ENCODE measurements at regions not wholly inside any gene's neighbourhood (a gene's known extent, or its start where the extent isn't known, plus 50 kb on each side); places are given as distances from the start of the nearest gene placed in this dataset.
A peak's percentile ranks its signal among the peaks of the same experiment; 100 is the strongest.

GRCh38 chr1:193680247-193680923, 494.0 kb upstream of the B3GALT2 start:
- intact Hi-C loops (cut with DNase I), result no loop called here
- DNase-seq (no peak), ATAC-seq (no peak)

- ATAC-seq, result no peak
- intact Hi-C loops (cut with DNase I), result no loop called here
- DNase-seq, result no peak
These were observed 491.5 kb upstream of the B3GALT2 start for GRCh38 chr1:193677874-193678273.

GRCh38 chr1:193676996-193677549, 490.7 kb upstream of the B3GALT2 start:
- intact Hi-C loops (cut with DNase I), result no loop called here
- DNase-seq (no peak), ATAC-seq (no peak)

- intact Hi-C loops (cut with DNase I), result no loop called here
- DNase-seq, result no peak
These were observed 488.0 kb upstream of the B3GALT2 start for GRCh38 chr1:193674292-193674944.

GRCh38 chr1:193666485-193667083, 480.2 kb upstream of the B3GALT2 start:
- no peak for ATAC-seq
- intact Hi-C loops (cut with DNase I), result no loop called here
- no peak for DNase-seq

More at GRCh38 chr1:193674292-193674944, 488.0 kb upstream of the B3GALT2 start:
- ATAC-seq, result no peak

GRCh38 chr1:193663965-193664364, 477.6 kb upstream of the B3GALT2 start:
- intact Hi-C loops (cut with DNase I), result no loop called here
- no peak for ATAC-seq
- DNase-seq, result no peak

GRCh38 chr1:193662030-193662429, 475.6 kb upstream of the B3GALT2 start:
- intact Hi-C loops (cut with DNase I), result no loop called here
- no peak for DNase-seq
- ATAC-seq, result no peak

- no peak for ATAC-seq
- no peak for DNase-seq
- intact Hi-C loops (cut with DNase I), result no loop called here
These were observed 475.0 kb upstream of the B3GALT2 start for GRCh38 chr1:193661385-193661784.

- intact Hi-C loops (cut with DNase I), result no loop called here
- DNase-seq (no peak), ATAC-seq (peak in 1 of 2 donors; percentile 56)
These were observed 474.0 kb upstream of the B3GALT2 start for GRCh38 chr1:193660428-193660827.

- no peak for DNase-seq
- intact Hi-C loops (cut with DNase I), result no loop called here
- peak in 1 of 2 donors; percentile 21 for ATAC-seq
These were observed 472.3 kb upstream of the B3GALT2 start for GRCh38 chr1:193658691-193659090.

GRCh38 chr1:193658081-193658480, 471.7 kb upstream of the B3GALT2 start:
- ATAC-seq (no peak), DNase-seq (no peak)
- intact Hi-C loops (cut with DNase I), result no loop called here

- DNase-seq, result no peak
- intact Hi-C loops (cut with DNase I), result no loop called here
- ATAC-seq, result no peak
These were observed 471.1 kb upstream of the B3GALT2 start for GRCh38 chr1:193657552-193657951.

GRCh38 chr1:193656841-193657240, 470.4 kb upstream of the B3GALT2 start:
- no peak for ATAC-seq
- intact Hi-C loops (cut with DNase I), result no loop called here
- DNase-seq, result no peak

- ATAC-seq, result peak; percentile 96 to 97
- no peak for DNase-seq
- intact Hi-C loops (cut with DNase I), result no loop called here
These were observed 468.7 kb upstream of the B3GALT2 start for GRCh38 chr1:193654951-193655735.

GRCh38 chr1:193649587-193649986, 463.2 kb upstream of the B3GALT2 start:
- no peak for DNase-seq

GRCh38 chr1:193634876-193635275, 448.5 kb upstream of the B3GALT2 start:
- DNase-seq (no peak), ATAC-seq (no peak)
- intact Hi-C loops (cut with DNase I), result no loop called here

More at GRCh38 chr1:193649587-193649986, 463.2 kb upstream of the B3GALT2 start:
- no peak for ATAC-seq
- intact Hi-C loops (cut with DNase I), result no loop called here

- intact Hi-C loops (cut with DNase I), result no loop called here
- DNase-seq (no peak), ATAC-seq (no peak)
These were observed 448.1 kb upstream of the B3GALT2 start for GRCh38 chr1:193634470-193634869.

- ATAC-seq, result no peak
- intact Hi-C loops (cut with DNase I), result no loop called here
These were observed 447.6 kb upstream of the B3GALT2 start for GRCh38 chr1:193633991-193634390.

GRCh38 chr1:193633093-193633492, 446.7 kb upstream of the B3GALT2 start:
- DNase-seq (no peak), ATAC-seq (no peak)
- intact Hi-C loops (cut with DNase I), result no loop called here

More at GRCh38 chr1:193633991-193634390, 447.6 kb upstream of the B3GALT2 start:
- DNase-seq, result no peak

Measured in left cardiac atrium (tissue), 4 donors.